SJSA1 (cell line): ENCODE measurements at regions not wholly inside any gene's neighbourhood (a gene's known extent, or its start where the extent isn't known, plus 50 kb on each side); places are given as distances from the start of the nearest gene placed in this dataset.
"Not testable (repeated sequence)": the region's sequence is repeated elsewhere in the genome, so short reads cannot be mapped to it uniquely, and the experiment has no call there.

Experiments
- DNase-seq, 2 experiments: peaks; one replicate each; pipeline ENCODE4 v3.0.0-alpha.2; 2015 to 2020; ENCODE audit warnings: low spot score in 2 of 2, low read depth in 1 of 2
- H3K27ac ChIP-seq: fragments of 250-450 bp; sonication (Bioruptor Pico); 2 replicates; pipeline ENCODE4 v1.5.1; 2020; ENCODE audit warnings: mild to moderate bottlenecking, moderate library complexity
- H3K27me3 ChIP-seq: fragments of 250-450 bp; sonication (Bioruptor Pico); replicated peaks from 2 replicates; pipeline ENCODE4 v1.5.1; 2020; ENCODE audit warnings: mild to moderate bottlenecking, moderate library complexity
- H3K36me3 ChIP-seq: fragments of 250-450 bp; sonication (Bioruptor Pico); 2 replicates; pipeline ENCODE4 v1.5.1; 2020; ENCODE audit warnings: mild to moderate bottlenecking
- H3K4me1 ChIP-seq: fragments of 250-450 bp; sonication (Bioruptor Pico); replicated peaks from 2 replicates; pipeline ENCODE4 v1.6.1; 2021; ENCODE audit warnings: mild to moderate bottlenecking
- H3K4me3 ChIP-seq: fragments of 250-450 bp; sonication (Bioruptor Pico); 2 replicates; pipeline ENCODE4 v1.5.1; 2020; ENCODE audit warnings: mild to moderate bottlenecking
- H3K9me3 ChIP-seq: fragments of 250-450 bp; sonication (Bioruptor Pico); replicated peaks from 2 replicates; pipeline ENCODE4 v1.5.1; 2020; ENCODE audit warnings: mild to moderate bottlenecking

DNA sequence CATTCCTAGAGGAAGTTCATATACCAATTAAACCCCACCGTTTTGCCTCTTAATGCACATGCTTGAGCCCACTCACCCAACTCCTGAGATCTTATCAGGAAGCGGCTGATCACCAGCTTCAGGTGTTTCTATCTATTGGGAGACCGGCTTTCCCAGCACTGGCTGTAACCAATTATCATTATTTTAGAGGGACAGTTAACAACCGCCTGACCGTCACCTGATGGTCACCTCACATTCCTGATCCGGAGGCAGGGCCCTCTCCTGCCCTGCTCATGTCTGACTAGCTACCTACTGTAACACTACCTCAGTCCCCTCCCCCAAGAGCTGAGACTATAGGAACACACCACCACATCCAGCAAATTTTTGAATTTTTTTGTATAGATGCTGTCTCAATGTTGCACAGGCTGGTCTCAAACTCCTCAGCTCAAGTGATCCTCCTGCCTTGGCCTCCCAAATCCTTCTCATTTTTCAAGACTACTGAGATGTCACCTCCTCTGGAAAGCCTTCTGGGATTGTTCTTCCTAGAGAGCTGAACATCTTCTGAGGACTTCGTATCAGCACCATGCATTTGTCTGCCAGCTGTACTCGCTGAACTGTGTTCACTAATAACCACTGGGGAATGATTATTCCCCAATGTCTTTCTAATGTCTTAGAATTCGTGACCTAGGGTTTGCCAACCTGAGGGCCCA lies 84.8 kb downstream of the LSM3 start:
- no peak for DNase-seq
- no peaks in the 10 kb centered on the region for H3K36me3 ChIP-seq
- no peaks in the 10 kb centered on the region for H3K27me3 ChIP-seq
- no peak overlapping the region for H3K4me3 ChIP-seq
- peaks cover 37% of the 10 kb centered on the region for H3K4me1 ChIP-seq
- no peaks in the 10 kb centered on the region for H3K9me3 ChIP-seq
- no peak overlapping the region for H3K27ac ChIP-seq

DNA sequence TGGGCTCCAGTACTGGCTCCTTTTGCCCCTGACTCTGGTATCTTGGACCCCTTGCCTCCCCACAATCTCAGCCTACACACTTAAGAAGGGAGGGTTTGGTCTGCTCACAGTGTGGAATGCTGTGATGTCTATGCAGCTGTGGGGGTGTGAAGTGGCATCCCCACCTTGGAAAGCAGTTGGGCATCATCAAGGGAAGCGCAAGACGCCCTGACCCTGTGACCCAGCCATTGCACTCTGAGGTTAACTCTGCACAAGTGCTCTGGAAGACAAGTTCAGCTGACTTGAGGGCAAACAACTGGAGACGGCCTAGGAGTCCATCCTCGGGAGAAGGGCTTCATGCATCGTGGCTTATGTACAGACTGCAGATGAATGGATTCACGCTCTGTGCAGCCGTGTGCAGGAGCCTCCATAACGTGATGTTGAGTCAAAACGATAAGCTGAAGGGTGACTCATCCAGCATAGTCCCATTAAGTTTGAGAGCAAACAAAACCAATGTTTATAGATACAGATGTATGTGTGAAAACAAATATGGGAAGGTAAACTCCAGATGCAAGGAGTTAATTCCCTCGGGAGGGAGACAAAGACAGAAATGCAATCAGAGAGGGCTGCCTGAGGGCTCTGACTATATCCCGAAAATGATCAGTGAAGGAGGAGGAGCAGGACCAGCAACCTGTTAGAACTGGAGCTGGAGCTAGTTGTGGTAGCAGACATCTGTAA lies 86.8 kb downstream of the LSM3 start:
- H3K27ac ChIP-seq, result no peak overlapping the region
- no peaks in the 10 kb centered on the region for H3K27me3 ChIP-seq
- H3K4me1 ChIP-seq, result peaks cover 37% of the 10 kb centered on the region
- DNase-seq, result peak; percentile 55 to 78
- no peaks in the 10 kb centered on the region for H3K36me3 ChIP-seq
- 0 out of 2 replicates have a peak, but pooled peaks cover 3% of the 10 kb centered on the region for H3K9me3 ChIP-seq
- H3K4me3 ChIP-seq, result no peak overlapping the region

DNA sequence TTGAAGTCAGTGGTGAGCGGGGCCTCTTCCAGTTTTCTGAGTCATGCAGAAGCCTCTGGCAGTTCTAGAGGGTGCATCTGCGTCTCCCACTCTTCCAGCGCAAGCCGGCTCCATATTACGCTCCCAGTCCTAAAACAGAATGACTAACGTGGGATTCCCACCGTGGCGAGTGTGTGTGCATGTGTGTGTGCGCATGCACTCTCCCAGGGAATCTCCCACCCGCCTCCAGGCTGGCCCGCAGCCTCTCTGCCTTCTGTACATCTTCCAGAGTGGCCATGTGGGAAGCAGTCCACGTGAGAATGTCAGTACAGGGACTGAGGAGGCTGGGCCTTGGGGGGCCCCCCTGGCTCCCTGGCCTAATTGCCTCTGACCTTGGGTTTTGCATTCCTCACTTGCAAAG lies 87.7 kb downstream of the LSM3 start:
- Histone ChIP-seq H3K9me3 (0 out of 2 replicates have a peak, but pooled peaks cover 3% of the 10 kb centered on the region), H3K27ac (no peak overlapping the region), H3K4me3 (no peak overlapping the region), H3K36me3 (no peaks in the 10 kb centered on the region), H3K4me1 (peaks cover 32% of the 10 kb centered on the region), H3K27me3 (no peaks in the 10 kb centered on the region)
- DNase-seq, result peak in 1 of 2 experiments; percentile 53

DNA sequence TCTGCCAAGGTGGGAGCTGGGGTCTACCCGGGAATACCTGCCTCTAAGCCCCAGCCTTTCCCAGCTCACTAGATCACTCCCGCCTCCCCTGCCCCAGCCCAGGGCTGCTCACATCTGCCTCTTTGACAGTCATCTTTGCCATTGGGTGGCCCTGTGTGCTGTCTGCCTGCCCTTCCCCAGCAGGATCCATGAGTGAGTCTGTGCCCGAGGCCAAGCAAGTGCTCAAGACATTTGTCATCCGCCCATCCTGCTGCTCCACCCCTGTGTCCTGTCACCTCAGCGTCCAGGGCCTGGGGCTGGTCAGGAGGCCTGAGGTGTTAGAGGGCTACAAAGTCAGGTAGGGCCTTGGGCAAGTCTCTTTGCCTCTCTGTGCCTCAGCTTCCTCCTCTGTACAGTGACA lies 89.4 kb downstream of the LSM3 start:
- Histone ChIP-seq H3K36me3 (no peaks in the 10 kb centered on the region), H3K27me3 (no peaks in the 10 kb centered on the region), H3K4me3 (no peak overlapping the region), H3K4me1 (peaks cover 36% of the 10 kb centered on the region), H3K27ac (no peak overlapping the region), H3K9me3 (0 out of 2 replicates have a peak, but pooled peaks cover 3% of the 10 kb centered on the region)
- no peak for DNase-seq

DNA sequence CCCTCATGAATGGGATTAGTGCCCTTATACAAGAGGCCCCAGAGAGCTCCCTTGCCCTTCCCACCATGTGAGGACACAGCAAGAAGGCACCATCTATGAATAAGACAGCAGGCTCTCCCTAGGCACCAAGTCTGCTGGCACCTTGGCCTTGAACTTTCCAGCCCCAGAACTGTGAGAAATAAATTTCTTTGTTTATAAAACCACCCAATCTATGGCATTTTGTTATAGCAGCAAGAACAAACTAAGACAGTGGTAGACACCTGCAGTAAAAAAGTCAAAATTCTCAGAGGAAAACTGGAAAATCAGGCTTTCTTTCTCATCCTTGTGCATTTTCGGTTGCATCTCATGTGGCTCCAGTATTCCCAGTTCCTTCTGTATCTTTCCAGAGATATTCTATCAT lies 90.3 kb downstream of the LSM3 start:
- no peaks in the 10 kb centered on the region for H3K27me3 ChIP-seq
- H3K4me1 ChIP-seq, result peaks cover 37% of the 10 kb centered on the region
- DNase-seq, result no peak
- H3K36me3 ChIP-seq, result no peaks in the 10 kb centered on the region
- no peak overlapping the region for H3K27ac ChIP-seq
- H3K9me3 ChIP-seq, result 0 out of 2 replicates have a peak, but pooled peaks cover 3% of the 10 kb centered on the region
- H3K4me3 ChIP-seq, result no peak overlapping the region

DNA sequence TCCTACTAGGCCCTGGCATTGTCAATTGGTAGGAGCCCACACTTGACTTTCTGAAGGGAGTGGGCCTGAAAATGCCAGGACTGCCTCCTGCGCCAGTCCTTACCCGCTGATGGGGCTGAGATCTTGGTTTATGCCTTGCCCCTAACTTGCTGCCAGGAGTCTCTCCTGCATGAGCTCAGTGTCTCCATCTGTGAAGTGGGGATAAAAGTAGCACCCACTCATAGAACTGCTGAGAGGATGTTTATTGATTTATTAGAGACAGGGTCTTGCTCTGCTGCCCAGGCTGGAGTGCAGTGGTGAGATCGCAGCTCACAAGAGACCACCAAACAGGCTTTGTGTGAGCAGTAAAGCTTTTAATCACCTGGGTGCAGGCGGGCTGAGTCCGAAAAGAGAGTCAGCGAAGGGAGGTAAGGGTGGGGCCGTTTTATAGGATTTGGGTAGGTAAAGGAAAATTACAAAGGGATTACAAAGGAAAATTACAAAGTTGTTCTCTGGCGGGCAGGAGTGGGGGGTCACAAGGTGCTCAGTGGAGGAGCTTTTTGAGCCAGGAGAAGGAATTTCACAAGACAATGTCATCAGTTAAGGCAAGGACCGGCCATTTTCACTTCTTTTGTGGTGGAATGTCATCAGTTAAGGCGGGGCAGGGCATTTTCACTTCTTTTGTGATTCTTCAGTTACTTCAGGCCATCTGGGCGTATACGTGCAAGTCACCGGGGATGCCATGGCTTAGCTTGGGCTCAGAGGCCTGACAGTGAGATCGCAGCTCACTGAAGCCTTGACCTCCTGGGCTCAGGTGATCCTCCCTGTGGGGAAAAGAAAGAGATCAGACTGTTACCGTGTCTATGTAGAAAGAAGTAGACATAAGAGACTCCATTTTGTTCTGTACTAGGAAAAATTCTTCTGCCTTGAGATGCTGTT lies 93.7 kb downstream of the LSM3 start:
- not testable (repeated sequence) for H3K27me3 ChIP-seq, H3K4me3 ChIP-seq, H3K36me3 ChIP-seq, H3K27ac ChIP-seq, H3K9me3 ChIP-seq, DNase-seq
- peaks cover 12% of the 10 kb centered on the region for H3K4me1 ChIP-seq

DNA sequence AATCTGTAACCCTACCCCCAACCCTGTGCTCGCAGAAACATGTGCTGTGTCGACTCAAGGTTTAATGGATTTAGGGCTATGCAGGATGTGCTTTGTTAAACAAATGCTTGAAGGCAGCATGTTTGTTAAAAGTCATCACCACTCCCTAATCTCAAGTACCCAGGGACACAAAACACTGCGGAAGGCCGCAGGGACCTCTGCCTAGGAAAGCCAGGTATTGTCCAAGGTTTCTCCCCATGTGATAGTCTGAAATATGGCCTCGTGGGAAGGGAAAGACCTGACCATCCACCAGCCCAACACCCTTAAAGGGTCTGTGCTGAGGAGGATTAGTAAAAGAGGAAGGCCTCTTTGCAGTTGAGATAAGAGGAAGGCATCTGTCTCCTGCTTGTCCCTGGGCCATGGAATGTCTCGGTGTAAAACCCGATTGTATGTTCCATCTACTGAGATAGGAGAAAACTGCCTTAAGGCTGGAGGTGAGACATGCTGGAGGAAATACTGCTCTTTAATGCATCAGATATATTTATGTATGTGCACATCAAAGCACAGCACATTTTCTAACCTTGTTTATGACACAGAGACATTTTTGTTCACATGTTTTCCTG lies 94.4 kb downstream of the LSM3 start:
- not testable (repeated sequence) for H3K36me3 ChIP-seq, H3K4me3 ChIP-seq

DNA sequence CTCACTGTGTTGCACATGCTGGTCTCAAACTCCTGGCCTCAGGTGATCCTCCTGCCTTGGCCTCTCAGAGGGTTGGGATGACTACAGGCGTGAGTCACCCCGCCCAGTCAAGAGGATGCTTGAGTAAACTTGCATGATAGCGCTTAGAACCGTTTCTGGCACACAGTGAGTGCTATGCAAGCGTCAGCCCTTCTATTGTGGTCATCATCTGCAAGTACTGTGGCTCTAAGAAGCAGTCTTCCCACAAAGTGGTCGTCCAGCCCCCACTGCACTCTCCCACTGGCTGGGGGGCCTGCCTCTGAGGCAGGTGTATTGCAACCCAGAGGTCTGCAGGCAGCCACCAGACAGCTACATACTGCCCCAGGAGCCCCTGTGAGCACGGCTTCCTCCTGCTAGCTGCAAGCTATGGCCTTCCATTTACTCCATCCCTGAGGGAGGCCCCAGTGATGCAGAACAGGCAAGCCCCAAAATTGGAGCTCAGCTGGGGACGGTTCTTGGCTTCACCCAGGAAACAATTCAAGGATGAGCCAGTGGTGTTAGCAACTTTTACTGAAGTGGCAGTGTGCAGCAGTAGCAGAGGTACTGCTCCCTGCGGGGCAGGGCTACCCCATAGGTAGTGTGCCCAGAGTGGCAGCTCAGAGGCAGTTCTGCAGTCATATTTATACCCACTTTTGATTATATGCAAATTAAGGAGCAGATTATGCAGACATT lies 95.4 kb downstream of the LSM3 start:
- DNase-seq, result no peak
- H3K9me3 ChIP-seq, result 0 out of 2 replicates have a peak, but pooled peaks cover 2% of the 10 kb centered on the region
- no peaks in the 10 kb centered on the region for H3K27me3 ChIP-seq
- H3K27ac ChIP-seq, result no peak overlapping the region
- H3K4me3 ChIP-seq, result no peak overlapping the region
- H3K4me1 ChIP-seq, result peaks cover 6% of the 10 kb centered on the region
- no peaks in the 10 kb centered on the region for H3K36me3 ChIP-seq

More for the DNA sequence above, 94.4 kb downstream of the LSM3 start:
- not testable (repeated sequence) for H3K27ac ChIP-seq, H3K9me3 ChIP-seq, DNase-seq, H3K27me3 ChIP-seq, H3K4me1 ChIP-seq

DNA sequence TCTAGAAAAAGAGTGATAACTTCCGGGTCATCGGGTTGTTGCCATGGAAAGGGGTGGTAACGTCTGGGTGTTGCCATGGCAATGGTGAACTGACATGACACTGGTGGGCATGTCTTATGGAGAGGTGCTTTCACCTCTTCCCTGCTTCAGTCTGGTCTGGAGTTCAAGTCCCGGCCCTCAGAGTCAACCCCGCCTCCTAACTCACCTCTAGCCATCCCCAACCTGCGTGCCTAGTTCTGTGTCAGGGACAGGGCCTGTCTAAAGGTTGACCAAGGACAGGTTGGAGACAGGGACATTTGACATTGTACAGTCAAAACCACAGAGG lies 96.0 kb downstream of the LSM3 start:
- no peak for DNase-seq
- Histone ChIP-seq H3K9me3 (no peaks in the 10 kb centered on the region), H3K27me3 (no peaks in the 10 kb centered on the region), H3K4me1 (peaks cover 6% of the 10 kb centered on the region), H3K27ac (no peak overlapping the region), H3K36me3 (no peaks in the 10 kb centered on the region), H3K4me3 (no peak overlapping the region)

DNA sequence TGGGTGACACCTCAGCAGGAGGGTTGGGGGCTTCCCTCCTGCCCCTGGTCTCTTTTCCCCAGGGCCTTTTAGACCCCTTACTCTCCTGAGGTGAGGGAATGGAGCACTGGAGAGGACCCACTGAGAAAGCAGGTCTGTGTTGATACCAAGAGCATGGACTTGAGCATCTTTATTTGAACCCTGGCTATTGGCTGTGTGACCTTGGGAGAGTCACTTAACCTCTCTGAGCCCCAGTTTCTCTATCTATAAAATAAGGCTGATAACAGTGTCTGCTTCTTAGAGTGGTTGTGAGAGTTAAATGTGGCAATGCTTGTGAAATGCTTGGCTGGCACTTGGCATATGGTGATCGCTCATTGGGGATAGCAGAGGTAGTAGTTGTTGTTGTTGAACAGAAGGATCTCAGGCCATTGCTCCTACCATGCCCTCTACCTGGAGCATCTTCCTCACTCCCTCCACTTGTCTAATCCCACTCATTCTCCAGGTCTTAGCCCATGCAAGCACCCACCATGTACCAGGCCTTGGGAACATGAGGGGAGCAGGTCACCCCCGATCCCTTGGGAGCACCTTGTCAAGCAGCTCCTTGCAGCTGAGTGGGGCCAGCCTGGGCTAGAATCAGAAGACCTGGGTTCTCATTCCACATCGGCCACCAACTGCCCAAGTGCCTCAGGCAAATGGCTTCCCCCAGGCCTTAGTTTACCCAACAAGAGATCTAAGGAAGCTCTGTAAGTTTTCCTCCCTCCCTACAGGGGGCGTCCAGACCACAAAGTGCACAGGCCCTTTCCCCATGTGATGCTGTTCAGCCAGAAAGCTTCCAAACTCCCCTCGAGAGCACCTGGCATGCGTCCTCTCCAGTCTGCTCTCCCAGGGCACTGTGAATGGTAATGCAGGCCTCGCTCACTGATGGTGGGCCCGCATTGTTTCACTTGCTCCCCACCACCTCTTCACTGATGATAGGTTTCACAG lies 96.7 kb downstream of the LSM3 start:
- peaks cover 6% of the 10 kb centered on the region for H3K4me1 ChIP-seq
- H3K4me3 ChIP-seq, result no peak overlapping the region
- H3K9me3 ChIP-seq, result no peaks in the 10 kb centered on the region
- no peak overlapping the region for H3K27ac ChIP-seq
- no peaks in the 10 kb centered on the region for H3K27me3 ChIP-seq
- no peak for DNase-seq
- no peaks in the 10 kb centered on the region for H3K36me3 ChIP-seq

DNA sequence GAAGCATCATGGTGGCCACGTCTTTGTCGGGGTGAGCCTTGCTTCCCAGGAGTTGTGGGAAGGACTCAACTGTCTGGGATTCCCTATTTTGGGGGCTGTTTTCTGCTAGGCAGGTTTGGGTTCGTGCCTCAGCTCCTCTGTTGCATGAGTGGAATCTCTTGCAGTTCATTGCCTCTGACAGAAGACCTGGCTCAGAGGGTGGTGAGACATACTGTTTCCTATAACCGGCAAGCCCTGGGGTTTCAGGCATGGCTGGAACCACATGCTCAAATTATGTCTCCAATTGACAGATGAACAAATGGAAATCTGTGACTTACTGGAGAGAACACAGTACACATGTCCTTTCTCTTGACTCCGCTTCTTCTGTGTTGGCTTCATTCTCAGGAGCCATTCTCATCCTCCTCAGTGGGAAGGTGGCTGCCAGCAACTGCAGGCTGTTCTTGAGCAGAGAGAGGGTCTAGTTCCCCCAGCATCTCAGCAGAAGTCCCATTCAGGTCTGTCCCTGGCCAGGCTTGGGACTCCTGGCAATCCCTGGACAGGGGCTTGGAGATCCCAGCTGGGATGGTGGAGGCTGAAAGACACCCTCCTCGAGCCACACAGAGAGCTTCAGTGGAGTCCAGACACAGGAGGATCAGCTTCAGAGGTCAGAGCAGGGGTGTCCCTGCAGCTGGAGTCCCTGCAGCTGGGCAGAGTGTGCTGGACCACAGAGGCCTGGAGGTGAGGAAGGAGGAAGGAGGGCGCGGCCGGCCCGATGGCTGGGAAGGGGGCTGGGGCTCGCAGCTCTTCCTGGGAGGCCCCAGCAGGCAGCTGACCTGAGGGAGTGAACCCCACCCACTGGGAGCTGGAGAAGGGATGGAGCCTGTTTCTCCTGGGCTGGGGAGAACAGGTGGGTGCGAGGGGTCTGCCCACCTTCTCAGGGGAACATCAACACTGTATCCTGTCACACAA lies 97.6 kb downstream of the LSM3 start:
- peaks cover 6% of the 10 kb centered on the region for H3K4me1 ChIP-seq
- DNase-seq, result no peak
- H3K27me3 ChIP-seq, result no peaks in the 10 kb centered on the region
- no peak overlapping the region for H3K4me3 ChIP-seq
- no peaks in the 10 kb centered on the region for H3K36me3 ChIP-seq
- H3K27ac ChIP-seq, result no peak overlapping the region
- no peaks in the 10 kb centered on the region for H3K9me3 ChIP-seq
